IMR-90 (cell line): ENCODE measurements at regions not wholly inside any gene's neighbourhood (a gene's known extent, or its start where the extent isn't known, plus 50 kb on each side); places are given as distances from the start of the nearest gene placed in this dataset.

Experiments
- ATAC-seq: fragments of 200-7000 bp; cut with Tn5 transposase; 2 replicates; pipeline ENCODE4 v1.9.1; 2020; ENCODE audit warnings: low read depth, mild to moderate bottlenecking, moderate library complexity
- BruUV-seq: library from RNA; stranded (reverse); fragments of 400-500 nt; replicated peaks from 2 replicates; lab custom pipeline; 2021; lab: Mats Ljungman, UMichigan
- CTCF ChIA-PET: fragments of 300-600 bp; formaldehyde crosslinking; extraction: SDS; loops from one replicate; lab custom pipeline; 2021; ENCODE audit warnings: antibody characterized with exemption; lab: Yijun Ruan, JAX
- POLR2A ChIA-PET: fragments of 300-600 bp; sonication (Branson Sonifier 250); formaldehyde crosslinking; loops from one replicate; lab custom pipeline; 2022; ENCODE audit warnings: antibody characterized with exemption; ENCODE audit not compliant: unreplicated experiment; lab: Charles Lee
- DNase-seq: peaks from one replicate; pipeline ENCODE4 v3.0.0; 2013
- H2AFZ ChIP-seq: replicated peaks from 2 replicates; pipeline ENCODE3; 2013; ENCODE audit warnings: low read length, mild to moderate bottlenecking; ENCODE audit not compliant: poor library complexity
- H2AK5ac ChIP-seq: 2 replicates; pipeline ENCODE4 v1.6.1; 2013; ENCODE audit warnings: low read depth, low read length, inconsistent platforms
- H2AK9ac ChIP-seq: replicated peaks from 2 replicates; pipeline ENCODE3; 2013; ENCODE audit warnings: mild to moderate bottlenecking, low read depth, low read length, moderate library complexity; ENCODE audit not compliant: poor library complexity
- H2BK120ac ChIP-seq: 2 replicates; pipeline ENCODE4 v1.6.1; 2013; ENCODE audit warnings: low read depth, low read length, inconsistent platforms
- H2BK15ac ChIP-seq: 3 replicates; pipeline ENCODE4 v1.6.1; 2013; ENCODE audit warnings: low read depth, low read length, inconsistent platforms
- H2BK20ac ChIP-seq: 2 replicates; pipeline ENCODE4 v1.6.1; 2013; ENCODE audit warnings: low read depth, mild to moderate bottlenecking, inconsistent platforms, low read length, moderate library complexity
- H2BK5ac ChIP-seq: 2 replicates; pipeline ENCODE4 v1.6.1; 2013; ENCODE audit warnings: mild to moderate bottlenecking, low read depth, low read length, inconsistent platforms; ENCODE audit not compliant: poor library complexity, severe bottlenecking
- H3K14ac ChIP-seq: replicated peaks from 2 replicates; pipeline ENCODE4 v1.6.1; 2013; ENCODE audit warnings: low read depth, low read length, inconsistent platforms
- H3K18ac ChIP-seq: 2 replicates; pipeline ENCODE4 v1.6.1; 2013; ENCODE audit warnings: low read depth, low read length, control low read depth
- H3K23ac ChIP-seq: 2 replicates; pipeline ENCODE4 v1.6.1; 2013; ENCODE audit warnings: low read depth, low read length, inconsistent platforms
- H3K27ac ChIP-seq: 2 replicates; pipeline ENCODE4 v1.5.1; 2013; ENCODE audit warnings: mild to moderate bottlenecking, control low read depth, low read length; ENCODE audit not compliant: insufficient read depth
- H3K27me3 ChIP-seq: 2 replicates; pipeline ENCODE4 v1.6.1; 2013; ENCODE audit warnings: low read length; ENCODE audit not compliant: control insufficient read depth, insufficient read depth
- H3K36me3 ChIP-seq: 2 replicates; pipeline ENCODE4 v1.6.1; 2013; ENCODE audit warnings: low read length, mixed read lengths; ENCODE audit not compliant: control insufficient read depth, insufficient read depth
- H3K4ac ChIP-seq: 2 replicates; pipeline ENCODE4 v1.6.1; 2013; ENCODE audit warnings: low read depth, low read length, inconsistent platforms
- H3K4me1 ChIP-seq: 2 replicates; pipeline ENCODE4 v1.6.1; 2013; ENCODE audit warnings: low read length, mixed read lengths; ENCODE audit not compliant: control insufficient read depth, insufficient read depth
- H3K4me2 ChIP-seq: 2 replicates; pipeline ENCODE4 v1.6.1; 2013; ENCODE audit warnings: low read depth, mild to moderate bottlenecking, control low read depth, low read length, moderate library complexity
- H3K4me3 ChIP-seq: 2 replicates; pipeline ENCODE4 v1.5.1; 2013; ENCODE audit warnings: low read depth, mild to moderate bottlenecking, control low read depth, low read length, moderate library complexity; ENCODE audit not compliant: insufficient read depth
- H3K56ac ChIP-seq: 2 replicates; pipeline ENCODE4 v1.6.1; 2013; ENCODE audit warnings: low read length, inconsistent platforms; ENCODE audit not compliant: insufficient read depth; ENCODE audit errors: extremely low read depth
- H3K79me1 ChIP-seq, 2 experiments: 2 replicates each; pipeline ENCODE4 v1.6.1; 2013; ENCODE audit warnings: low read length in 2 of 2, inconsistent platforms in 1 of 2, low read depth in 1 of 2
- H3K9ac ChIP-seq: 2 replicates; pipeline ENCODE4 v1.6.1; 2013; ENCODE audit warnings: low read depth, low read length, control low read depth
- H3K9me1 ChIP-seq: 2 replicates; pipeline ENCODE4 v1.6.1; 2013; ENCODE audit warnings: low read length, inconsistent platforms; ENCODE audit not compliant: insufficient read depth
- H3K9me3 ChIP-seq: 2 replicates; pipeline ENCODE4 v1.6.1; 2013; ENCODE audit warnings: low read length; ENCODE audit not compliant: control insufficient read depth, insufficient read depth
- H4K20me1 ChIP-seq: 2 replicates; pipeline ENCODE4 v1.6.1; 2013; ENCODE audit warnings: low read length, inconsistent platforms; ENCODE audit not compliant: insufficient read depth
- H4K5ac ChIP-seq: 2 replicates; pipeline ENCODE4 v1.6.1; 2013; ENCODE audit warnings: mild to moderate bottlenecking, low read depth, low read length, control low read depth
- H4K8ac ChIP-seq, 2 experiments: 2 replicates each; pipeline ENCODE4 v1.6.1; 2013; ENCODE audit warnings: low read depth in 2 of 2, low read length in 2 of 2, control low read depth in 1 of 2, inconsistent platforms in 1 of 2
- H4K91ac ChIP-seq: 2 replicates; pipeline ENCODE4 v1.6.1; 2013; ENCODE audit warnings: low read depth, low read length, inconsistent platforms; ENCODE audit not compliant: insufficient read depth
- CEBPB ChIP-seq: IDR thresholded peaks from 2 replicates; pipeline ENCODE4 v1.6.1; 2012; ENCODE audit warnings: low read depth, low read length, improper control_type of control experiment
- CTCF ChIP-seq: conservative IDR thresholded peaks from 2 replicates; pipeline ENCODE4 v1.5.1; 2012; ENCODE audit warnings: mild to moderate bottlenecking, low read depth, low read length, improper control_type of control experiment
- MAFK ChIP-seq: IDR thresholded peaks from 2 replicates; pipeline ENCODE4 v1.6.1; 2012; ENCODE audit warnings: low read depth, low read length, improper control_type of control experiment
- NFE2L2 ChIP-seq: fragments of 150-350 bp; IDR thresholded peaks from 2 replicates; pipeline ENCODE4 v1.6.1; 2016; ENCODE audit warnings: low read depth, mild to moderate bottlenecking, low read length
- WGBS, 2 experiments: methylation state at CpG; one replicate each; pipeline versions ENCODE4 v1.1.5 to v1.1.7; 2013; ENCODE audit warnings: missing lambda C conversion rate in 2 of 2; ENCODE audit not compliant: insufficient read length in 1 of 2; ENCODE audit errors: extremely low coverage in 2 of 2; 5-methylcytosine and 5-hydroxymethylcytosine counted together
- dilution Hi-C: fragments of 300-500 bp; cut with HindIII; formaldehyde crosslinking; loops from one replicate; pipeline ENCODE4 v1.14.3; 2018; ENCODE audit warnings: low sequenced_read_pairs; ENCODE audit not compliant: unreplicated experiment
- in situ Hi-C: fragments of 300-500 bp; cut with MboI; formaldehyde crosslinking; loops from 3 replicates; pipeline ENCODE4 v1.14.3; 2019; ENCODE audit warnings: low sequenced_read_pairs, inconsistent platforms, mixed read lengths
- intact Hi-C: fragments of 100-400 bp; cut with micrococcal nuclease; formaldehyde crosslinking; loops from 2 replicates; pipeline ENCODE4 v1.10.0; 2022

DNA sequence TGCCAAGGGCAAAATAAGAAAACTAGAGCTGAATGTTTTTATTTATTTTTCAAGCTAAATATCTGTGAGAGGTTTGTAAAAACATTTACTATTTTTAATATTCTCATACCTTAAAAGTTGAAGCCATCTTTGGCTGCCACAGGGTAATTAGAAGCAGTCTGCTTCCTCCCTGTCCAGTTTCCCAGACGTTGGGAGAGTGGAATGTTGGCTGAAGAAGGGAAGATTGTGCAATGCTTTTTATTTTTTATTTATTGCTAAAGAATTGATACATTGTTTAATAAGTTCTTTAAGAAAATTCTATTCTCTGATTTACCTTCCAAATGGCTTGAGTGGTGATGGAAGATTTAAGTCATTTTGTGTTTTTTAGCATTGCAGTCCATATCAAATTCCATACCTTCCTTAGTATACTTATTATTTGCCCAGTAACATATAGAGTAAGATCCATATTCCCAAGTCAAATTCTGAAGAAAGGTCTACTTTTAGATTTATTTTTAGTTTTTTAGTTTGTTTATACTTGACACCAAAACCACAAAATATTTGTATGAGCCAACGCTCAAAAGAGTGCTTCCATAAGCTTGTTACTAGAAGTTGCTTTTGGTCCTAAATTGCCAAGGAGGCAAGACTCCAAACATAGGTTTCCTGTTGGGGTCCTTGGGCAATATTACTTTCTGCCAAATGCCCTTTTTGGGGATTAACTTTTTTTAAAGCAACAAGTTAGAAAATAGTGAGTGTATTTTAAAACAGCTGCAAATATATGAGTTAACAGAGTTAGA lies 124.0 kb upstream of the CPM start:
- Histone ChIP-seq H4K5ac (no peak overlapping the region), H3K4me1 (peaks cover 20% of the 10 kb centered on the region), H2AFZ (no peak overlapping the region), H2AK5ac (no peak overlapping the region), H4K20me1 (no peaks in the 10 kb centered on the region), H2BK20ac (peak overlapping the region; percentile 43; the same call in 1 of the 2 replicates), H2BK15ac (no peak overlapping the region; the same call in 1 of the 3 replicates), H4K8ac (peak overlapping the region in 1 of 2 experiments; percentile 79; a peak in 2 of 4 replicates), H3K27ac (no peak overlapping the region), H3K36me3 (no peaks in the 10 kb centered on the region), H3K27me3 (no peaks in the 10 kb centered on the region), H3K9me1 (peaks cover 11% of the 10 kb centered on the region), H3K9me3 (no peaks in the 10 kb centered on the region), H3K4me3 (no peak overlapping the region), H3K4ac (peak overlapping the region; percentile 40), H3K14ac (no peak overlapping the region), H2BK120ac (peak overlapping the region; percentile 95), H2BK5ac (peak overlapping the region; percentile 78), H3K4me2 (no peak overlapping the region), H3K56ac (no peak overlapping the region), H3K18ac (peak overlapping the region; percentile 99; the same call in 1 of the 2 replicates), H3K79me1 (0 out of 4 replicates have a peak, but pooled peaks cover 0 to 7% of the 10 kb centered on the region in 2 experiments), H4K91ac (no peak overlapping the region), H2AK9ac (no peak overlapping the region), H3K23ac (no peak overlapping the region), H3K9ac (no peak overlapping the region)
- BruUV-seq, result no TSS peak
- dilution Hi-C loops (no loop called here), in situ Hi-C loops (no loop called here), intact Hi-C loops (loop anchor here (5.0 kb wide), 1 partner anchor 95 kb away; no protein-coding TSS in a partner anchor)
- ChIA-PET POLR2A (no interaction called here), CTCF (interaction anchor here (0.7 to 1.1 kb wide), 3 partner anchors 96 to 719 kb away, joined by 3 to 4 read pairs (median 4); no protein-coding TSS in a partner anchor)
- no CpG with 5 or more reads among the region's 2 CpGs for WGBS, 2 experiments
- DNase-seq (peak; percentile 66), ATAC-seq (no peak; the same call in 1 of the 2 replicates)
- TF ChIP-seq CTCF, result no peak
- TF ChIP-seq MAFK, result no peak
- peak; percentile 93 for TF ChIP-seq CEBPB
- TF ChIP-seq NFE2L2, result no peak
